ENCODE measurements at regions not wholly inside any gene's neighbourhood (a gene's known extent, or its start where the extent isn't known, plus 50 kb on each side); places are given as distances from the start of the nearest gene placed in this dataset.
"Not testable (repeated sequence)": the region's sequence is repeated elsewhere in the genome, so short reads cannot be mapped to it uniquely, and the experiment has no call there.

- TF ChIP-seq POLR2A (IDR thresholded peaks at IDR 0.05; ENCODE audit: low read length); GATA1 (IDR thresholded peaks at IDR 0.05; ENCODE audit: low read depth, low read length): not testable (repeated sequence)
Observed at GRCh38 chr5:100364343-100364742, 170.8 kb upstream of the FAM174A start.

Data from erythroblast (primary cell).